HCT116 (cell line): ENCODE measurements at regions not wholly inside any gene's neighbourhood (a gene's known extent, or its start where the extent isn't known, plus 50 kb on each side); places are given as distances from the start of the nearest gene placed in this dataset.
"Not testable (repeated sequence)": the region's sequence is repeated elsewhere in the genome, so short reads cannot be mapped to it uniquely, and the experiment has no call there.

ENCODE experiments used
- ATAC-seq: fragments of 200-7000 bp; cut with Tn5 transposase; 2 replicates; pipeline ENCODE4 v1.9.1; 2020; ENCODE audit warnings: mild to moderate bottlenecking, moderate library complexity
- BruUV-seq: library from RNA; stranded (reverse); fragments of 400-500 nt; replicated peaks from 2 replicates; lab custom pipeline; 2021; lab: Mats Ljungman, UMichigan
- CTCF ChIA-PET: fragments of 300-600 bp; sonication (Branson Sonifier 250); formaldehyde crosslinking; loops from one replicate; lab custom pipeline; 2021; ENCODE audit warnings: antibody characterized with exemption; lab: Charles Lee
- POLR2A ChIA-PET: fragments of 300-600, 350-600 bp; sonication (Branson Sonifier 250); formaldehyde crosslinking; loops from one replicate; lab custom pipeline; 2021; ENCODE audit warnings: antibody characterized with exemption; lab: Charles Lee
- RAD21 ChIA-PET, 2 experiments: fragments of 300-600 bp; sonication (Branson Sonifier 250); formaldehyde crosslinking; loops; one replicate each; lab custom pipeline; 2023; ENCODE audit warnings: low total read pairs in 2 of 2; ENCODE audit not compliant: uncharacterized antibody in 2 of 2, unreplicated experiment in 2 of 2, low non-redundant PET in 1 of 2; lab: Charles Lee
- DNase-seq: peaks from one replicate; pipeline ENCODE4 v3.0.0-alpha.2; 2010; ENCODE audit warnings: low read depth, low spot score
- H2AFZ ChIP-seq: fragments of 200-600 bp; shearing (Covaris generic), sonication (generic); 2 replicates; pipeline ENCODE4 v1.6.1; 2017; ENCODE audit warnings: low read depth, mixed run types, mixed read lengths, antibody characterized with exemption, low read length; ENCODE audit not compliant: poor library complexity, severe bottlenecking
- H3K27ac ChIP-seq: 2 replicates; pipeline ENCODE4 v1.5.1; 2012; ENCODE audit warnings: low read depth, low read length
- H3K27me3 ChIP-seq: fragments of 200-600 bp; sonication (generic); 2 replicates; pipeline ENCODE4 v1.6.1; 2016; ENCODE audit warnings: mixed run types, low read length, mixed read lengths; ENCODE audit not compliant: insufficient read depth
- H3K36me3 ChIP-seq, 2 experiments: fragments of 200-500 bp in 1 of 2; fragments of 200-600 bp in 1 of 2; sonication (Bioruptor generic) in 1 of 2; sonication (generic) in 1 of 2; 2 replicates each; pipeline versions ENCODE4 v1.5.1 to v1.6.1; 2014 to 2016; ENCODE audit warnings: low read length in 2 of 2, inconsistent platforms in 1 of 2, mixed read lengths in 1 of 2, mixed run types in 1 of 2; ENCODE audit not compliant: insufficient read depth in 2 of 2, control insufficient read depth in 1 of 2
- H3K4me1 ChIP-seq, 2 experiments: fragments of 200-600 bp in 1 of 2; sonication (generic) in 1 of 2; 2 replicates each; pipeline versions ENCODE4 v1.5.1 to v1.6.1; 2012 to 2017; ENCODE audit warnings: low read length in 2 of 2, inconsistent platforms in 1 of 2, mild to moderate bottlenecking in 1 of 2, mixed read lengths in 1 of 2, mixed run types in 1 of 2, moderate library complexity in 1 of 2; ENCODE audit not compliant: insufficient read depth in 2 of 2, control insufficient read depth in 1 of 2
- H3K4me2 ChIP-seq: fragments of 200-600 bp; sonication (generic); 2 replicates; pipeline ENCODE4 v1.6.1; 2017; ENCODE audit warnings: mixed run types, low read length, mixed read lengths
- H3K4me3 ChIP-seq, 2 experiments: fragments of 200-600 bp in 1 of 2; sonication (generic) in 1 of 2; replicated peaks in 1 of 2; 2 replicates each; pipeline ENCODE4 v1.5.1; 2011 to 2016; ENCODE audit warnings: low read length in 2 of 2, control low read depth in 1 of 2, low read depth in 1 of 2, mild to moderate bottlenecking in 1 of 2, mixed read lengths in 1 of 2, mixed run types in 1 of 2
- H3K79me2 ChIP-seq: fragments of 200-600 bp; sonication (generic); 2 replicates; pipeline ENCODE4 v1.6.1; 2017; ENCODE audit warnings: mild to moderate bottlenecking, mixed run types, low read length, moderate library complexity, mixed read lengths; ENCODE audit not compliant: insufficient read depth
- H3K9ac ChIP-seq: fragments of 200-600 bp; sonication (generic); 2 replicates; pipeline ENCODE4 v1.6.1; 2016; ENCODE audit warnings: low read length, mixed read lengths
- H3K9me2 ChIP-seq: fragments of 200-600 bp; sonication (generic), shearing (Covaris generic); 2 replicates; pipeline ENCODE4 v1.6.1; 2017; ENCODE audit warnings: mixed run types, mild to moderate bottlenecking, moderate library complexity; ENCODE audit not compliant: insufficient read depth
- H3K9me3 ChIP-seq, 2 experiments: fragments of 200-500 bp in 1 of 2; fragments of 200-600 bp in 1 of 2; sonication (Bioruptor generic) in 1 of 2; sonication (generic) in 1 of 2; 2 replicates each; pipeline ENCODE4 v1.6.1; 2014 to 2017; ENCODE audit warnings: low read length in 2 of 2, mixed read lengths in 2 of 2, inconsistent platforms in 1 of 2, low read depth in 1 of 2, mild to moderate bottlenecking in 1 of 2, mixed run types in 1 of 2, moderate library complexity in 1 of 2; ENCODE audit not compliant: control insufficient read depth in 1 of 2, insufficient read depth in 1 of 2
- H4K20me1 ChIP-seq: fragments of 200-600 bp; sonication (generic), shearing (Covaris generic); 2 replicates; pipeline ENCODE4 v1.6.1; 2017; ENCODE audit warnings: mixed run types, mild to moderate bottlenecking, moderate library complexity; ENCODE audit not compliant: insufficient read depth
- CBX3 ChIP-seq: IDR thresholded peaks from 2 replicates; pipeline ENCODE4 v1.6.1; 2012; ENCODE audit warnings: low read depth
- CEBPB ChIP-seq: IDR thresholded peaks from 2 replicates; pipeline ENCODE4 v1.6.1; 2012; ENCODE audit warnings: low read depth
- FOSL1 ChIP-seq: IDR thresholded peaks from 2 replicates; pipeline ENCODE4 v1.6.1; 2012; ENCODE audit warnings: low read depth
- JUND ChIP-seq: IDR thresholded peaks from 2 replicates; pipeline ENCODE4 v1.6.1; 2012
- MAX ChIP-seq: IDR thresholded peaks from 2 replicates; pipeline ENCODE4 v1.6.1; 2012
- POLR2AphosphoS5 ChIP-seq: IDR thresholded peaks from 2 replicates; pipeline ENCODE4 v1.6.1; 2011; ENCODE audit warnings: mild to moderate bottlenecking, low read depth, low read length, moderate library complexity
- SIN3A ChIP-seq: IDR thresholded peaks from 2 replicates; pipeline ENCODE4 v1.6.1; 2012; ENCODE audit warnings: low read depth
- SP1 ChIP-seq: IDR thresholded peaks from 2 replicates; pipeline ENCODE4 v1.6.1; 2012; ENCODE audit warnings: low read depth
- SRF ChIP-seq: IDR thresholded peaks from 2 replicates; pipeline ENCODE4 v1.6.1; 2012; ENCODE audit warnings: low read depth
- TCF7L2 ChIP-seq: IDR thresholded peaks from 2 replicates; pipeline ENCODE4 v1.7.0; 2011; ENCODE audit warnings: borderline replicate concordance, inconsistent platforms; ENCODE audit not compliant: insufficient read depth, insufficient read length; ENCODE audit errors: extremely low read depth
- YY1 ChIP-seq: IDR thresholded peaks from 2 replicates; pipeline ENCODE4 v1.6.1; 2011; ENCODE audit warnings: low read length, low read depth, moderate library complexity, mild to moderate bottlenecking; ENCODE audit not compliant: insufficient replicate concordance; ENCODE audit errors: extremely low read depth
- intact Hi-C: fragments of 100-400 bp; cut with micrococcal nuclease; formaldehyde crosslinking; loops from 2 replicates; pipeline ENCODE4 v1.10.0; 2022

- POLR2A ChIA-PET = interaction anchor here (0.5 kb wide), 1 partner anchor 1106 kb away, joined by 5 read pairs; no protein-coding TSS in a partner anchor
- H3K27me3 ChIP-seq, H3K9me3 ChIP-seq, H3K9me2 ChIP-seq, H3K36me3 ChIP-seq, H3K4me3 ChIP-seq, H4K20me1 ChIP-seq, RAD21 ChIA-PET, H3K79me2 ChIP-seq, intact Hi-C loops, H3K27ac ChIP-seq, H3K9ac ChIP-seq, BruUV-seq: not testable (repeated sequence)
- Histone ChIP-seq H3K4me1 (peaks cover 9 to 16% of the 10 kb centered on the region in 2 experiments), H2AFZ (peak overlapping the region; percentile 90), H3K4me2 (peak overlapping the region; percentile 54)
- ATAC-seq (peak; percentile 98), DNase-seq (peak; percentile 88)
- peak; percentile 37; the same call in 1 of the 2 replicates for TF ChIP-seq MAX
- peak; percentile 91 for TF ChIP-seq CBX3
- peak; percentile 93 for TF ChIP-seq FOSL1
- peak; percentile 95 for TF ChIP-seq JUND
- TF ChIP-seq YY1 = peak; percentile 80
- TF ChIP-seq TCF7L2 = peak; percentile 24
- TF ChIP-seq POLR2AphosphoS5 = peak; percentile 41; the same call in 1 of the 2 replicates
- peak; percentile 65; the same call in 1 of the 2 replicates for TF ChIP-seq SIN3A
- TF ChIP-seq CEBPB = peak; percentile 63; the same call in 1 of the 2 replicates
- TF ChIP-seq SRF = peak; percentile 53; the same call in 1 of the 2 replicates
- TF ChIP-seq SP1 = peak; percentile 84
- CTCF ChIA-PET = interaction anchor here (1.3 to 1.6 kb wide), 2 partner anchors 12 to 13 kb away, joined by 4 to 7 read pairs; no protein-coding TSS in a partner anchor
These were observed 53.0 kb upstream of the LYZL2 start for GRCh38 chr10:30682377-30683199.
